IPS-18a (cell line): ENCODE measurements at regions not wholly inside any gene's neighbourhood (a gene's known extent, or its start where the extent isn't known, plus 50 kb on each side); places are given as distances from the start of the nearest gene placed in this dataset.
"Not testable (repeated sequence)": the region's sequence is repeated elsewhere in the genome, so short reads cannot be mapped to it uniquely, and the experiment has no call there.

Source experiments
- H3K27ac ChIP-seq: one replicate; pipeline ENCODE4 v1.5.1; 2013; ENCODE audit warnings: low read length
- H3K27me3 ChIP-seq: one replicate; pipeline ENCODE4 v1.6.1; 2013; ENCODE audit warnings: mild to moderate bottlenecking, low read length; ENCODE audit not compliant: control insufficient read depth, insufficient read depth
- H3K36me3 ChIP-seq: one replicate; pipeline ENCODE4 v1.6.1; 2013; ENCODE audit warnings: low read depth, low read length; ENCODE audit not compliant: control insufficient read depth
- H3K4me1 ChIP-seq: one replicate; pipeline ENCODE4 v1.6.1; 2013; ENCODE audit warnings: low read depth, low read length; ENCODE audit not compliant: control insufficient read depth
- H3K4me3 ChIP-seq: one replicate; pipeline ENCODE4 v1.5.1; 2013; ENCODE audit warnings: low read length
- H3K9ac ChIP-seq: one replicate; pipeline ENCODE4 v1.6.1; 2013; ENCODE audit warnings: mild to moderate bottlenecking, low read length, moderate library complexity
- H3K9me3 ChIP-seq: one replicate; pipeline ENCODE4 v1.6.1; 2013; ENCODE audit warnings: low read depth, low read length; ENCODE audit not compliant: control insufficient read depth

DNA sequence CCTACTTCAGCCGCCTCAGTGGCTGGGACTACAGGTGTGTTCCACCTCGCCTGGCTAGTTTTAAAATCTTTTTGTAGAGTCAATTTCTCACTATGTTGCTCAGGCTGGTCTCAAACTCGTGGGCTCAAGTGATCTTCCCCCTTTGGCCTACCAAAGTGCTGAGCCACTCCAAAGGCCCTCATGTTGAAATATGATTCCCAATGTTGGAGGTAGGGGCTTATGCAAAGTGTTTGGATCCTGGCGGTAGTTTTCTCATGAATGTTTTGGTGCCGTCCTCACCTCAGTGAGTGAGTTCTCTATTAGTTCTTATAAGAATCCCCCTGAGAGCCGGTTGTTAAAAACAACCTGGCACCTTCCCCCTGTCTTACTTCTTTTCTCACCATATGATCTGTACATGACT, 784.6 kb downstream of the TMTC2 start:
- no peaks in the 10 kb centered on the region for H3K27me3 ChIP-seq

DNA sequence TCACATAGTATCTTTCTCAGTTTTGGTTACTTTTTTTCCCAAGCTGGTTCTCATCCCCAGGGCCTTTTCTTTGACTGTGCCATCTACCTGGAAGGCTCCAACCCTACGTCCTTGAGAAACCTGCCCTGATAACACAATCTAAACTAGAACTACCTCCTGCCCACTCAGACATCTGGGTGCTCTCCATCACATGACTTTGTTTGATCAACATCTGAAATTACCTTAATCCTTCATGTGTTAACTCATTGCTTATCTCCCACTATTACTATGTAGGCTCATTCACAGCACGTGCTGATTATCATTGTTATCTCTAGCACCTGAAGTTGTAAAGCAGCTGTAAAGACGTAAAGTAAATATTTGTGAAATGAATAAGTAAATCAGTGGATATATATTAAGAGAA, 784.0 kb downstream of the TMTC2 start:
- H3K36me3 ChIP-seq = no peaks in the 10 kb centered on the region
- H3K9me3 ChIP-seq = no peaks in the 10 kb centered on the region
- H3K27ac ChIP-seq = no peak overlapping the region
- H3K27me3 ChIP-seq = no peaks in the 10 kb centered on the region
- no peak overlapping the region for H3K9ac ChIP-seq
- H3K4me3 ChIP-seq = no peak overlapping the region
- no peaks in the 10 kb centered on the region for H3K4me1 ChIP-seq

More for the DNA sequence above, 784.6 kb downstream of the TMTC2 start:
- H3K27ac ChIP-seq = no peak overlapping the region
- H3K9ac ChIP-seq = no peak overlapping the region
- H3K36me3 ChIP-seq = no peaks in the 10 kb centered on the region
- H3K4me3 ChIP-seq = no peak overlapping the region
- H3K4me1 ChIP-seq = no peaks in the 10 kb centered on the region
- no peaks in the 10 kb centered on the region for H3K9me3 ChIP-seq

DNA sequence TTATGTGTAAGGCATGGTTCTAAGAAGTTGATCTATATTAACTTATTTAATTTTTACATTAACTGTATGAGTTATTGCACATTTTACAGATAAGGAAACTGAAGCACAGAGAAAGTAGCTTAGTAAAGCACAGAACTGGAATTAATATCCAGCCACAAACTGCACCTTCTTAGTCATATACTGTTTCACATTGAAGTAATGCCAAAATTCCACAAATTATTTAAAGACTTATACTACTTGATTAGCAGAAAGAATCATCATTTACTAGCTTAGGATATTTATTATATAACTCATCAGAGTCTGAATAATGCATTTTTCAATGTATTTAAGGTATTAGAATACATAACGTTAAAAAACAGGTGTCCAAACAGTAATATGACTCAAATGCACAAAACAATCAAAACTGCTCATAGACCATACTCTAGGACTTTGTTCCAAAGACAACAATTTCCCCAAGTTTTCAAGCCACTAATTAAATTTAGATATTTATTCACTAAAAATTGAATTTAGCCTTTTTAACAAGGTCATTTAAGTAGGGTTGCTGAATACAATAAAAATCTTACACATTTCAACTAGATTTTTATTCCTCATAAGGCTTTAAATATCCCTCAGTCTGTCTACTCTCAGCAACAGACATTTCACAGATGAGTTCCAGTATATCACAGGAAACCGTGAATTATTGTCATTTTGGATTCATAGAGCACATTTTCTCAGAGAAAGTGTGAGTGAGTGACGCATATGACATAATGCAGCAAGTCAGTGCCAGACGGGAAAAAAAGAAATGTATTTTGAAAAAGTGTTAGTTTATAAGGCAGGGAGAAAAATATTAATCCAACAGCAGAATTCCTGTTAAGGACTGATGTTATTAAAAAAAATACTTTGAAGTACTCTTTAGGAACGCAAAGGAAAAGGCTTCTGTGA, 782.5 kb downstream of the TMTC2 start:
- Histone ChIP-seq H3K9me3 (no peaks in the 10 kb centered on the region), H3K4me1 (no peaks in the 10 kb centered on the region), H3K9ac (no peak overlapping the region), H3K36me3 (no peaks in the 10 kb centered on the region), H3K4me3 (no peak overlapping the region), H3K27me3 (no peaks in the 10 kb centered on the region), H3K27ac (no peak overlapping the region)

DNA sequence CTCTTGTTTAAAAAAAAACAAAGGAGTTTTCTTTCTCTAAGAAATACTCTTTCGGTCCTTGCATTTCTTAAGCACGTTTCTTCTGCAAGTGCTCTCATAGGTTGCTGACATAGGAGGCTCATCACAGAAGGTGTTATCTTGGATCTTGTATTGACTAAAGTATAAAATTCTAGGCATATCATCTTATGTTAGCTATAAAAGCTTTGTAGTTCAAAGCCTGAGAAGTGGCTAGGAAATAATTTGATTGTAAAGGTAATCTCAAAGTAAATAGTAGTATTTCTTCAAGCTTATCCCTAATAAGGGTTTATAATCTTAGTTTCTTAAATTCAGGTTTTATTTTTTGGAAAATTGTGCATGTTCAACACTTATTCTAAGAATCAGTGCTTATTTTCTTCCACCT, 778.9 kb downstream of the TMTC2 start:
- Histone ChIP-seq H3K4me3 (no peak overlapping the region), H3K9me3 (no peaks in the 10 kb centered on the region), H3K4me1 (no peaks in the 10 kb centered on the region), H3K9ac (no peak overlapping the region), H3K27ac (no peak overlapping the region), H3K36me3 (no peaks in the 10 kb centered on the region), H3K27me3 (no peaks in the 10 kb centered on the region)

DNA sequence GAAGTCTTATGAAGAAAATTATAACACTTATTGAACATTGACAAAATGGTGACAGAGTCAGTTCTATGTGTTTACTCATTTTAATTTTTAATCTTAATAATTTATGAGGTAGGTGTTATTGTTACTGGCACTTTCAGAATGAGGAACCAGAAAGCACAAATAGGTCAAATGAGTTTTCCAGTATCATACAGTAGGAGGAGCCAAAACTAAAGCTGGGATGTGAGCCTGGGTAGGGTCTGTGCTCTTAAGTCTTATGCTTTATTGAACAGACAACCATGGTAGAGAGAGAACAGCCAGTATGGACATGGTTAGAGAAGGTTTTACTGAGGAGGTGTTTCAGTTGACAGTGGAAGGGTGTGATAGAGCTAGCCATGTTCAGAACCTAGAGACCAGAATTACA, 775.7 kb downstream of the TMTC2 start:
- no peak overlapping the region for H3K9ac ChIP-seq
- H3K4me1 ChIP-seq = no peaks in the 10 kb centered on the region
- H3K4me3 ChIP-seq = no peak overlapping the region
- H3K36me3 ChIP-seq = no peaks in the 10 kb centered on the region
- H3K27ac ChIP-seq = no peak overlapping the region
- H3K9me3 ChIP-seq = no peaks in the 10 kb centered on the region
- H3K27me3 ChIP-seq = no peaks in the 10 kb centered on the region

DNA sequence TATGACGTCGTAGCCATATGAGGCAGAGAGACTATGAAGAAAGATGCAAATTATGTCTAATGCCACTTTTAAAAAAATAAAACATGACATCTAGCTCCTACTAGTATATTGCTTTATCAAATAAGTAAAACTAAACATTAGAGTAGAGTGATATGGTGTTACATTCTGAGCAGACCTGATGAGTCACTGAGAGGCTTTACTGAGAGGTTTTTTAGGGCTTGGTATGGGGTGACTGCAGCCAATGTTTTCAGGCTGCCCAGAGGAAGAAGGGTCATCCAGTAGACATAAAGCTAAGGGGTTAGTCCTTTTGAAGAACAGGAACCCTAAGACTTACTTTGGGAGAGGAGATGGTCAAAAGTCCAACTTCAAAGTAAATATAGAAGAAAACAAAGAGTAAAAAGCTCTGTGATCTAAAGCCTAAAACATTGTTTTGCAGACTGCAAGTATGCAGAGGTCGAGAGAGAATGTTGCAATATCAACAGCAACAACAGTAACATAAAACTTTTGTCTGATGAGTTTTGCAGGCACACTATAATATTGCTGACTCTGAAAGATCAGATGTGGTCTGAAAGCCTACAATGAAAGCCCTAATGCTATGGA, 774.7 kb downstream of the TMTC2 start:
- Histone ChIP-seq H3K27me3 (no peaks in the 10 kb centered on the region), H3K27ac (no peak overlapping the region), H3K36me3 (no peaks in the 10 kb centered on the region), H3K4me3 (no peak overlapping the region), H3K9ac (no peak overlapping the region), H3K4me1 (no peaks in the 10 kb centered on the region), H3K9me3 (no peaks in the 10 kb centered on the region)

DNA sequence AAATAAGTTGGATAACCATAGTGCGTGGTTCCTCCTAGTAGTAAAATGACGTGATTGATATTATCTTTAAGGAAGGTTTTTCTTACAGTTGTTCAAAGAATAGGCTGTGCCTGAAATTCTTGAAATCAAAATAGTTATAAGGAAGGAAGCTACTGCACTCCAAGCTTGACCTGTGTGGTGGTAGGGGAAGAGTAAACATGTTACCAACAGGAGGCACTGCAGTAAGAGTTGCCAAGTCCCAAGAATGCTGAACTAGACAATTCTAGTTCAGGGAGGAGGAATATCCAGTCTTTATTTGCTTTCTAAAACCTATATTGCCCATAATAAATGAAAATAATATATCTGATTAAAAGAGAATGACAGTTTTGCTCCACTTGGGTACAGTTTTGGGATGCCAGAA, 764.5 kb downstream of the TMTC2 start:
- no peak overlapping the region for H3K27ac ChIP-seq
- H3K27me3 ChIP-seq = no peaks in the 10 kb centered on the region
- no peaks in the 10 kb centered on the region for H3K4me1 ChIP-seq
- no peak overlapping the region for H3K4me3 ChIP-seq
- H3K36me3 ChIP-seq = no peaks in the 10 kb centered on the region
- H3K9me3 ChIP-seq = no peaks in the 10 kb centered on the region
- no peak overlapping the region for H3K9ac ChIP-seq

DNA sequence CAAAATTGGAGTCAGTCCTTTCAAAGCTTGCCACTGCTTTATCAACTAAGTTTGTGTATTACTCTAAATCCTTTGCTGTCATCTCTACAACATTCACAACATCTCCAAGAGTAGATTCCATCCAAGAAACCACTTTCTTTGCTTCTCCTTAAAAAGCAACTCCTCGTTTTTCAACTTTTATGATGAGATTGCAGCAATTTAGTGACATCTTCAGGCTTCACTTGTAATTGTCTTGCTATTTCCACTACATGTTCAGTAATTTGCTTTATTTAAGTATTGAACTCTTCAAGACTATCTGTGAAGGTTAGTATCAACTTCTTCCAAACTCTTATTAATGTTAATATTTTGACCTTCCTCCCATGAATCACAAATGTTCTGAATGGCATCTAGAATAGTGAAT, 747.9 kb downstream of the TMTC2 start:
- Histone ChIP-seq H3K36me3 (no peaks in the 10 kb centered on the region), H3K27ac (no peak overlapping the region), H3K27me3 (no peaks in the 10 kb centered on the region), H3K4me3 (no peak overlapping the region), H3K4me1 (no peaks in the 10 kb centered on the region), H3K9me3 (no peaks in the 10 kb centered on the region), H3K9ac (no peak overlapping the region)

DNA sequence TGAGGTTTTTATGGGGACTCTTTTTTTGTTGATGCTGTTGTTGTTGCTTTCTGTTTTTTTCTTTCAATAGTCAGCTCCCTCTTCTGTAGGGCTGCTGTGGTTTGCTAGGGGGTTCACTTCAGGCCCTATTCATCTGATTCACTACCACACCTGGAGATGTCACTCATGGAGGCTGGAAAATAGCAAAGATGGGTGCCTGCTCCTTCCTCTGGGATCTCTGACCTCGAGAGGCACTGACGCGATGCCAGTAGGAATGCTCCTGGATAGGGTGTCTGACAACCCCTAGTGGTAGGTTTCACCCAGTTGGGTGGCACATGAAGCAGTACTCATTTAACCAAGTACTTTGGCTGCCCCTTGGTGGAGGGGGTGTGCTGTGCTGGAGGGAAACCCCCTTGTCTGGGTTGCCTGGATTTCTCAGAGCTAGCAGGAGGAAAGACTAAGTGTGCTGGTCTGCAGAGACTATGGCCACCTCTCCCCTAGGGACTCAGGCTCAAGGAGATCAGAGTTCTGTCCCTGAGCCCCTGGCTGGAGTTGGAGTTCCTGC, 745.5 kb downstream of the TMTC2 start:
- H3K36me3 ChIP-seq = no peaks in the 10 kb centered on the region
- no peak overlapping the region for H3K27ac ChIP-seq
- H3K4me1 ChIP-seq = no peaks in the 10 kb centered on the region
- no peak overlapping the region for H3K4me3 ChIP-seq
- no peaks in the 10 kb centered on the region for H3K9me3 ChIP-seq
- no peak overlapping the region for H3K9ac ChIP-seq
- H3K27me3 ChIP-seq = no peaks in the 10 kb centered on the region

DNA sequence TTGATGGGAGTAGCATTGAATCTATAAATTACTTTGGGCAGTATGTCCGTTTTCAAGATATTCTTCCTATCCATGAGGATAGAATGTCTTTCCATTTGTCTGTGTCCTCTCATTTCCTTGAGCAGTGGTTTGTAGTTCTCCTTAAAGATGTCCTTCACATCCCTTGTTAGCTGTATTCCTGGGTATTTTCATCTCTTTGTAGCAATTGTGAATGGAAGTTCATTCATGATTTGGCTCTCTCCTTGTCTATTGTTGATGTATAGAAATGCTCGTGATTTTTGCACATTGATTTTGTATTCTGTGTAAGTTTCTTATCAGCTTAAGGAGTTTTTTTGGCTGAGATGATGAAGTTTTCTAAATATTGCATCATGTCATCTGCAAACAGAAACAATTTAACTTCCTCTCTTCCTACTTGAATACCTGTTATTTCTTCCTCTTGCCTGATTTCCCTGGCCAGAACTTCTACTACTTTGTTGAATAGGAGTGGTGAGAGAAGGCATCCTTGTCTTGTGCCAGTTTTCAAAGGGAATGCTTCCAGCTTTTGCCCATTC, 741.0 kb downstream of the TMTC2 start:
- not testable (repeated sequence) for H3K36me3 ChIP-seq, H3K4me3 ChIP-seq, H3K9ac ChIP-seq, H3K4me1 ChIP-seq, H3K9me3 ChIP-seq, H3K27ac ChIP-seq, H3K27me3 ChIP-seq

DNA sequence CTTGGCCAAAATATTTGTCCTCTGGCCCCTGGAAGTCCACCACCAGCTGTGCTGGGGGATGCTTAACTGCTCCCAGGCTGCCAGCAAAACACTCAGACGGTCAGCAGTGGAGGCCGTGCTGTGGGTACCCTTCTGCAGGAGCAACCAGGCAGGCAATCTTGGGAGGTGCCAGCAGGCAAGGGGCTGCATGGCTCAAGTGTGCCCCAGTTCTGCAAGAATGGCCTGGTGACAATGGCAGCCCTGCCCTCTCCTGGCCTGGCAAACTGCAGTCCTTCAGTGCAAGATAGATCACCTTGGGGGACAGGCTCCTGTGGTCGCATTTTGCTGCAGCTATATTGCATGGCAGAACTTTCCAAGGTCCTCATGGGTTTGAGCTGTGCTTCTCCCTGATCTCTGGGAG, 728.3 kb downstream of the TMTC2 start:
- Histone ChIP-seq H3K27ac (no peak overlapping the region), H3K4me1 (no peaks in the 10 kb centered on the region), H3K4me3 (no peak overlapping the region), H3K36me3 (no peaks in the 10 kb centered on the region), H3K9ac (no peak overlapping the region), H3K27me3 (no peaks in the 10 kb centered on the region), H3K9me3 (no peaks in the 10 kb centered on the region)
